Thyroid gland (tissue), 4 donors: ENCODE measurements at regions not wholly inside any gene's neighbourhood (a gene's known extent, or its start where the extent isn't known, plus 50 kb on each side); places are given as distances from the start of the nearest gene placed in this dataset.
"Not testable (repeated sequence)": the region's sequence is repeated elsewhere in the genome, so short reads cannot be mapped to it uniquely, and the experiment has no call there.

Experiments used
- CTCF ChIP-seq, 6 experiments: fragments of 200-600 bp in 3 of 6; fragments of 450-650 bp in 3 of 6; sonication (generic) in 3 of 6; IDR thresholded peaks; one replicate each; pipeline ENCODE4 v1.5.1; 2016 to 2019; ENCODE audit warnings: antibody characterized with exemption in 6 of 6, mild to moderate bottlenecking in 2 of 6, inconsistent platforms in 1 of 6, moderate library complexity in 1 of 6
- POLR2A ChIP-seq, 2 donors: fragments of 450-650 bp; IDR thresholded peaks; one replicate each; pipeline ENCODE4 v1.6.1; 2017; ENCODE audit warnings: antibody characterized with exemption in 2 of 2, mild to moderate bottlenecking in 2 of 2, moderate library complexity in 1 of 2

GRCh38 chr3:18516170-18516569 lies 91.0 kb upstream of the SATB1 start:
- not testable (repeated sequence) for TF ChIP-seq CTCF, POLR2A (IDR thresholded peaks at IDR 0.05)
